LHCN-M2 (cell line): ENCODE measurements at regions not wholly inside any gene's neighbourhood (a gene's known extent, or its start where the extent isn't known, plus 50 kb on each side); places are given as distances from the start of the nearest gene placed in this dataset.
"Not testable (repeated sequence)": the region's sequence is repeated elsewhere in the genome, so short reads cannot be mapped to it uniquely, and the experiment has no call there.

Experiments used
- DNase-seq: peaks from one replicate; pipeline ENCODE4 v3.0.0-alpha.2; 2012; ENCODE audit warnings: low read depth

- not testable (repeated sequence) for DNase-seq
Observed at GRCh38 chr2:226291281-226291680, 508.3 kb downstream of the IRS1 start.

DNA sequence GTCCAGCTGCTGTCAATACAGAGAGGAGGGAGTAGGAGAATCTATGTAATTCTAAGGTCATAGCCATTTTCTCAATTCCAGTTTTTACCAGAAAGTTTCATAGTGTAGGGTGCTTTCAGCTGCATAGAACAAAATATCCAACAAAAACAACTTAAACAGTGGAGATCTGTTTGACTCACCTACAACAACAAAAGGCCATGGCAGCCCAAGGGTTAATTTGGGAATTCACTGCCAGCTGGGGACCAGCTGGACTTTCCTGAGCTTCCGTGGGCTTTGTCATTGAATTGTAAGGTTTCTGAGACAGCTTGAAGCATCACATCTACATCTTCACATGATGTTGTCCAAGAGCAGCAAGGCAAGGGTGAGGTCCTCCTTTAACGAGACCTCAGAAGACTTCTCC, 512.7 kb downstream of the IRS1 start:
- no peak for DNase-seq

DNA sequence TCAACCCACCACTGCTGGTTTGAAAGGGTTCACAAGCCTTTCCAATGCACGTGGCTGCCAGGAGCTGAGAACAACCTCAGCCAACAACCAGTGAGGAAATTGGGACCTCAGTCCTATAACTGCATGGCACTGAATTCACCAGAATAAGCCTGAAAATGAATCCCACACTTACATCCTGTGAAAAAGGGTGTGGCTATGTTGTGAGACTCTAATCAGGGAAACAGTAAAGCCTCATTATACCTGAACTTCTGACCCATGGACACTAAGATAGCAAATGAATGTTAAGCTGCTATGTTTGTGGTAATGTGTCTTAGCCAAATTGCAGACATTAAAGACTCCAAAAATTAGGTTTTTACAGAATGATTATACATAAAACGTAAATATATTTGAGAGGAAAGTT, 515.8 kb downstream of the IRS1 start:
- DNase-seq = no peak

DNA sequence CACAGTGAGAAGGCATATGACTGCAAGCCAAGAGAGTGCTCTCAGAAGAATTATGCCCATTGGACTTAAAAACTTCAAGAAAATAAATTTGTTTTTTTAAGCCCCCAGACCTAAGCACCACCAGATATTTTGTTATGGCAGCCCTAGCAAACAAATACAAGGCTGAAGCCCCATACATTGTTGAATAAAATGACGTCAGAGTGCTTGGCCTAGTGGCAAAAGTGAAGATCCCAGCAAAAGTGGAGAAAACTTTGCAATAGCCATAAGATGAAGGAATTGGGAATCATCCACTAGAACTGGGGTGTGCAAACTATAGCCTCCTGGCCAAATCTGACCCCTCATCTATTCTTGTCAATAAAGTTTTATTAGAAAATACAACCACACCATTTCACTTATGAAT, 517.5 kb downstream of the IRS1 start:
- no peak for DNase-seq

GRCh38 chr2:226280136-226280535, 519.5 kb downstream of the IRS1 start:
- DNase-seq = not testable (repeated sequence)

GRCh38 chr2:226275215-226275614, 524.4 kb downstream of the IRS1 start:
- no peak for DNase-seq

GRCh38 chr2:226274143-226274542, 525.5 kb downstream of the IRS1 start:
- peak; percentile 5 for DNase-seq

DNA sequence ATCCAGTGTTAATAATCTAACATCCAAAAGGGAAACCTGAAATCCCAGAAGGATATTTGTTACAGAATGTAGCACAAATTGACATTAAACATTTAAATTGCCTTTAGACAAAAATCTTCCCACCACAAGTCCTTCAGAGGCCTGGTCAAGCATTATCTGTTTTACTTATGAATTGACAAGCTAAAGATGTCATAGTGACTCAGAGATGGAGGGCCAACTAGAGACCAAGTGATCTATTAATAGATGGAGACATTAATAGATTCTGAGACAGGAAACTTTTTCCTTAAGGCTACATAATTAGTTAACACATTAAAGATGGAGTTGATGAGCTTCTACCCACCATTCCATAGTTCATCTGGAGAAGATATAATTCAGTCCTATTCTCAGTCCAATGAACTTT, 526.2 kb downstream of the IRS1 start:
- peak; percentile 11 for DNase-seq

GRCh38 chr2:226272435-226272834, 527.2 kb downstream of the IRS1 start:
- no peak for DNase-seq

DNA sequence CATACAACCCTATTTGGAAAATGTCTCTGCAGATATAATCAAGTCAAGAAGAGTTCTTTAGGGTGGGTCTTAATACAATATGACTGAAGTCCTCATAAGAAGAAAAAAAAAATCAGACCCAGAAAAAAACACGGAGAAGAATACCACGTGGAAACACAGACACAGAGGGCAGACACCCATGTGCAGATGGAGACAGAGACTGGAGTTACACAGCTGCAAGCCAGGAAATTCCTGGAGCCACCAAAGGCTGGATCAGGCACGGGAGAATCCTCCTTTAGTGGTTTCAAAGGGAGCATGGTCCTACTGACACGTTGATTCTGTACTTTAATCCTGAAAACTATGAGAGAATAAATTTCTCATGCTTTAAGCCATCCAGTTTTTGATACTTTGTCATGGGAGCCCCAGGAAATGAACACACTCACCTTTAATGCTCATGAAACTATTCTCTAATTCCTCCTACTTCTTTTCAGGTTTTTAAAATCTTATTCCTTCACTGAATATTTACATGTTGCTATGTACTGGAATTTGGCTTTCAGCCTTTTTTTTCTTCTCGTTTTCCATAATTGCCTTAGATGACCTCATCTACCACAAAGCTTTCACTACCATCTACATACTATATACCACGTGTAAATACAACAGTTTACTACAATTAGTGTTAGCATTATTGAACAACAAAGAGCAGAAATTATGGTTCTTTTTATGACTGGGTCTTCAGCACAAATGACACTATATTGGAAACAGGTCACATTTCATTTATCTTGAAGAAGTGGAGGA, 529.1 kb downstream of the IRS1 start:
- peak; percentile 38 for DNase-seq

GRCh38 chr2:226267516-226268289, 531.9 kb downstream of the IRS1 start:
- no peak for DNase-seq

DNA sequence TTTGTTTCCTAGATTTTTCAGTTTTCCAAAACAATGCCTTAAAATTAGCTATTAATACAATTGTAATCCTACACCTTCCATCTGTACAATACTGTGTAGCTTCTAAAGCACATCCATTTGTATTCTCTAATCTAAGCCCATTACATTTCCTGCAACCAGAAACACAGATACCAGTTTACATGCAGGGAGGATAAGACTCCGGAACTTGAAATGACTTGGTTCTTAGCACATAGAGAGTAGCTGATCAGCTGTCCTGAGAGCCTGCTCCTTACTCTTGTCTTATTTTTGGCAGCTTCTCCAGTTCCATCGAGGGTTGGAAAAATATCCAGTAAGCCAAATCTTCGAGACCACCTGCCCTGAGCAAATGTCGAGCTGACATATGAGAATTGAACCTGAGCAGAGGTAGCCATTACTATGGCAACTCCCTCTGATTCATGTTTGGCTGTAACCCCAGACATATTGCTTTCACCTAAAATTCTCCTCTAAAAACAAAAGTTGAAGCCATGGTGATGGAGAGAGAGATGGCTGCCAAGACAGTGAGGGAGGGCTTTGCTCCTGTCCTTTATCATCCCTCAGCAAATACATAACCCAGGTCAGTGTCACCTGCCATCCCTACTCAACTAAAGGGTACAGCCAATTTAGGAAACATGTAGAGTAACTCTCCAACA, 542.8 kb downstream of the IRS1 start:
- peak; percentile 14 for DNase-seq

DNA sequence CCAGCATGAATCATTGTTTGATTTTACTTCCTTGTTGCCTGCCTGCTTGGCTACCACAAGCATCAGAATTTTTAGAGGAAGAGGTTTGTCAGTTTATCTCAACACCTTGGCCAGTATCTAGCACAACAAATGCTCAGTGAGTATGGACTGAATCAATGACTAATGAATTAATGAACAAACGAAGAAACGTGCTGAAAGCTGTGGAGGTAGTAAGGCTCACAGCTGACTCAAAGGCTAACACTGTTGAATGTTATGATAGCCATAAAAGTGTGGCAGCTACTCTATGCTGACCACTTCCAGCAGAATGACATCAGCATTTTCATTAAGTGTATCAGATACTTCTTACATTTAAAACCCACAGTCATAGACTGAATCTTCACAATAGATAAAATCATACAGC, 543.4 kb downstream of the IRS1 start:
- peak; percentile 55 for DNase-seq

GRCh38 chr2:226251661-226252060, 548.0 kb downstream of the IRS1 start:
- DNase-seq = no peak

- peak; percentile 59 for DNase-seq
Observed at GRCh38 chr2:226247289-226248275, 552.0 kb downstream of the IRS1 start.

- DNase-seq = no peak
Observed at GRCh38 chr2:226234187-226234586, 565.4 kb downstream of the IRS1 start.

- no peak for DNase-seq
Observed at GRCh38 chr2:226233388-226233787, 566.2 kb downstream of the IRS1 start.

DNA sequence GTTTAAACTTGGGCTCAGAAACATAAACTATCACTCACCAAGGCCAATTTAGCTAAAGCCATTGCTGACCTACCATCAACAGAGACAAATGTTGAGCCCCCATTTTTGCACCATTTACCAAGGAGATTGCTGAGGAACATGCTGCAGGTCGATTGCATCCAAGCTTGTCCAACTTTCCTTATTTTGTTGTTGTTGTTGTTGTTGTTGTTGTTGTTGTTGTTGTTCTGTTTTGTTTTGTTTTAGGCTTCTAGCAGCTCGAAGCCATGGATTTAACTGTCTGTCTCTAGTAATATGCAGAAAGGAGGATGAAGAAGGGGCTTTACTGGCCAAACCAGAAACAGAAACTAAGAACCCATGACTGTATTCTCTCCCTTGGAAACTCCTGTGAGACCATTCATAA, 571.5 kb downstream of the IRS1 start:
- no peak for DNase-seq

GRCh38 chr2:226227341-226227740, 572.3 kb downstream of the IRS1 start:
- DNase-seq = no peak

DNA sequence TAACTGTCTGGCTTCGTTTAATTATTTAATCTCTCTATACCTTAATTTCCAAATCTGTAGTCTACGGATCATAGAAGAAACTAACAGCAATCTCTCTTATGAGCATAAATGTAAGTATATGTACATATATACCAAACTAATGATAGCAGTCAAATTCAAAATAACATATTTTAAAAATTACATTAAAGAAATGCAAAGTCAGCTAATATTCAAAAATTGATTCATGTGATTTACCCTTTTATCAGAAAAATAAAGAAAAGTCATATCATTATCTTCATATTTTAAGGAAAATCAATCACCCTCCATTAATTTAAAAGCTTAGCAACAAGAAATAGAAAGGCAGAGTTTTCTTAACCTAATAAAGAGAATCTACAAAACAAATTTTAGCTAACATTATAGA, 575.9 kb downstream of the IRS1 start:
- no peak for DNase-seq

DNA sequence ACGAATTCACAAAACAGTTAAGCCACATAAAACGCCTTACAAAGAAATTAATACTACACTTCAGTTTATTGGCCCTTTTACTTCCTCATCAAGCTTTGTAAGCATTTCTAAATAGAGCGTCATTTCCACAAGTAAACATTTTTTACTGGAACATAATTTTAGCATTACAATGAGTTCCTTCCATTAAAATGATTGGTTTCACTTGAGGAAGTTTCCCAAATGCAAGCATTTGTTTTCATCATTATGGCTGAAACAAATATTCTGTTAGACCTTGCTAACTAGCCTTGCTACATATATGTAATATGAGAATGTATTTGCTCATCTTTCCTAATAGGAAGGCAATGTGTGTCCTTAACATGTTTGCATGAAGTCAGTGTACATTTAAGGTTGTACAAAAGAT, 579.1 kb downstream of the IRS1 start:
- DNase-seq = no peak
